PC-3 (cell line): ENCODE measurements at regions not wholly inside any gene's neighbourhood (a gene's known extent, or its start where the extent isn't known, plus 50 kb on each side); places are given as distances from the start of the nearest gene placed in this dataset.

ENCODE experiments used
- EZH2 ChIP-seq: fragments of 300-600 bp; sonication (generic); IDR thresholded peaks from one replicate; pipeline ENCODE4 v1.6.1; 2017; ENCODE audit warnings: antibody characterized with exemption, mild to moderate bottlenecking, low read length; ENCODE audit not compliant: unreplicated experiment
- TF ChIP-seq, protein P1 (sequence below): fragments of 300-600 bp; sonication (generic); conservative IDR thresholded peaks from 2 replicates; pipeline ENCODE4 v1.5.1; 2017; ENCODE audit warnings: antibody characterized with exemption, low read depth, mild to moderate bottlenecking, low read length

DNA sequence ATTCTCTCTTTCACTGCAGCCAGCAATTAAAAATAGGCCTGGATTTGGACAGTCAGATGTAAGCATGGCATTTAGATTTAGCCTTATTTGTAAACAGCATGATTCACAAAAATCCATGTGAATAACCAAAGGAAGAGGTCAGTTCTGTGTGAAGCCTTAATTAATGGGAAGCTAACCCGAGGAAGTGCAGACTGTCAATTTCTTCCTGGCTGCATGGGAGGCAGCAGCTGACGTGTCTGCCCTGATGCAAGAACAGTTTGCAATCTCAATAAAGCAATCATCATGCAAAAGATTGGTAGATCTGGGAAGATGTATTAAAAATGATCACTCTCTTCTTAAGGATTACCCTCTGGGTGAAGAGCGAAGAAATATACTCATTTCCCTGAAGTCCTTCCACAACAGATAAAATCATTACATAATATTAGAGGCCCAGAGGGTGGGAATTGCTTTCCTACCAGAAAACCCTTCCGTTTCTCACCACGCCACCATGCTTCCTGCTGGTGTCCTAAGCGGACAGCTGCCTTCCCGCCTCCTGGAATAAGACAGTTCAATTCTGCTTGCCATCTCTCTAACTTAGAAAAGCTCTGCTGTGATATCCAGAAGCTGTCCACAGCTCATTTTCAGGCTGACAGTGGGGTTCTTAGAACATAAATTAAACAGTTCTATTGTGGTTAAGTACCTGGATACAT, 526.7 kb upstream of the NRP1 start:
- TF ChIP-seq, protein P1, sequence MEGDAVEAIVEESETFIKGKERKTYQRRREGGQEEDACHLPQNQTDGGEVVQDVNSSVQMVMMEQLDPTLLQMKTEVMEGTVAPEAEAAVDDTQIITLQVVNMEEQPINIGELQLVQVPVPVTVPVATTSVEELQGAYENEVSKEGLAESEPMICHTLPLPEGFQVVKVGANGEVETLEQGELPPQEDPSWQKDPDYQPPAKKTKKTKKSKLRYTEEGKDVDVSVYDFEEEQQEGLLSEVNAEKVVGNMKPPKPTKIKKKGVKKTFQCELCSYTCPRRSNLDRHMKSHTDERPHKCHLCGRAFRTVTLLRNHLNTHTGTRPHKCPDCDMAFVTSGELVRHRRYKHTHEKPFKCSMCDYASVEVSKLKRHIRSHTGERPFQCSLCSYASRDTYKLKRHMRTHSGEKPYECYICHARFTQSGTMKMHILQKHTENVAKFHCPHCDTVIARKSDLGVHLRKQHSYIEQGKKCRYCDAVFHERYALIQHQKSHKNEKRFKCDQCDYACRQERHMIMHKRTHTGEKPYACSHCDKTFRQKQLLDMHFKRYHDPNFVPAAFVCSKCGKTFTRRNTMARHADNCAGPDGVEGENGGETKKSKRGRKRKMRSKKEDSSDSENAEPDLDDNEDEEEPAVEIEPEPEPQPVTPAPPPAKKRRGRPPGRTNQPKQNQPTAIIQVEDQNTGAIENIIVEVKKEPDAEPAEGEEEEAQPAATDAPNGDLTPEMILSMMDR: no peak
- no peak for TF ChIP-seq EZH2
